Renal cortex interstitium (tissue), 11 donors: ENCODE measurements at regions not wholly inside any gene's neighbourhood (a gene's known extent, or its start where the extent isn't known, plus 50 kb on each side); places are given as distances from the start of the nearest gene placed in this dataset.
"Not testable (repeated sequence)": the region's sequence is repeated elsewhere in the genome, so short reads cannot be mapped to it uniquely, and the experiment has no call there.

Experiments
- DNase-seq, 11 donors: peaks; one replicate each; pipeline ENCODE4 v3.0.0-alpha.2; 2013; ENCODE audit warnings: low read depth in 9 of 11, low spot score in 4 of 11; ENCODE audit errors: extremely low read depth in 1 of 11

DNA sequence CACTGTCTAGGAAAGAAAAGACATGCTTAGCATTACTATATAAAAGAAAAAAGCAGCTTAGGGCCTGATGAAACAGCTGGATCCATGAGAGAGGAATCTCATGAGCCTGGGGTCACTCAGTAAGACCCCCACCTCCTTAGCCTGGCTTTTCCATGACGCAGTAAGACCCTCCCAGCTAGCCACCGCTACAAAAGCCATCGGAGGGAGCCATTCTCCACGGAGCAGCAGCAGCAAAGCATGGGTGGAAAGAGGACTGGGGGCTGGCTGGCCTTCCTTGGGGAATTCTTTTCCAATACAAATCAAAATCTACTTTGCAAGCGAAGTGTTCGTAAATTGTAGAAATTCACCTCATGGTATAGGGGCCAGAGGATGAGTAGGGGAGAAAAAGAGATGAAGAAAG, 91.8 kb downstream of the SOD2 start:
- DNase-seq, result no peak

DNA sequence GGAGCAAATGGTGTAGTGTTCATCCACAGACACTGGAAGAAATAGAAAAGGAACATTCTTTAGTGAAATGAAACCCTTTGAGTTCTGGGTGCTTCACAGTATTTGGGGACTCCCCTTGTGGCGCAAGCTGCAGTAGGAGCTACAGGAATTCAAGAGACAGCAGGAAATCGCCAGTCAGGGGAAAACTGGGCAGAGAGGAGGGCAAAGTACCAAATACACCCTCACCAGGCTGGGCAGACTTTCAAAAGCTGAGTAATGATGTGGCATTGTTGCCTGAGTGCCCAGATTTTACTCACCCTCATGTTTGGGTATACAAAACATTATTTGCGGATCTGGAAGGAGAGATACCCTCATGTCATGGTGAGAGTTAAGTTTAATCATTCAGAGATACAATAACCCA, 97.9 kb downstream of the SOD2 start:
- no peak for DNase-seq

DNA sequence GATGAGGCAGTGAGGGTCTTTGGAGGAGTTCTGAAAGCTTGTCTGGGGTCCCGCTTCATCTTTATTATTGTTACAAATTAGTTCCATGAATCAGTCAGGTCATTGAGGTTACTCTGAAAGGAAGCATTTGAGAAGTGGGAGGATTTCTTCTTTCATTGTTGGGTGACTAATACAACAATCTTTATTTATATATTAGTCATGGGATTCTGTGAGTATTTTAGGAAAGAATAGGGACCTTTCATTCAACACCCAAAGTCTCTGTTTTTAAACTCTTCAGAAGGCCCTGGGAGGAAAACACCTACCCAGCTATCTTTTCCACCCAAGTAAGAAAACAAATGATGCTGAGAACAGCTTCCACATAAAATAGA, 98.3 kb downstream of the SOD2 start:
- no peak for DNase-seq

DNA sequence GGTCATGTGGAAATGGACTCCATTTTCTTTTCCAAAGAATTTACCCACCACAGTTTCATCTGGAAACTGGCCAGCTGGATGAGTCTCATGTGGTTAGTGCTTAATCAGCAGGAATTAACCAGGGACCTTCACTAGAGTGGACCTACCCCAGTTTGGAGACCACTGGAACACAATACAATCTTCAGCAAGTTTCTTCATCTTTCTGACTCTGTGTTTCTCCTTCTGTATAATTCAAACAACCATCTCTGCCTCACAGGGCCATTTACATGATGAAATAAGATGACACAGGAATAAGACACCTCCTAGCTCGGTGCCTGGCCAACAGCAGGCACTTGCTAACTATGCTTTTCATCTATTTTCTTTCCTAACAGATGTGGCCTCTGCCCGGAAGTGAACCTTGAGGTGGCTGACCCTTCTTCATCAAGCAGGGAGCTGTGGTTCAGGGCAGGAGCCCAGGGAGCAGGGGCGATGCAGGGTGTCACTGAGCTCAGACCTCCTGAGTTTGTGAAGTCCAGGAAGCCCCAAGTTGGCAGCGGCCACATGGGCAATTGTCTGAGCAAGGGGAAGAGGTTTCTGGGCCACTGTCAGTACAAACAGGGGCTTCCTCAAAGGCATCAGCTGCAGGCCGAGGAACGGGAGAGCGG, 98.8 kb downstream of the SOD2 start:
- DNase-seq, result no peak

DNA sequence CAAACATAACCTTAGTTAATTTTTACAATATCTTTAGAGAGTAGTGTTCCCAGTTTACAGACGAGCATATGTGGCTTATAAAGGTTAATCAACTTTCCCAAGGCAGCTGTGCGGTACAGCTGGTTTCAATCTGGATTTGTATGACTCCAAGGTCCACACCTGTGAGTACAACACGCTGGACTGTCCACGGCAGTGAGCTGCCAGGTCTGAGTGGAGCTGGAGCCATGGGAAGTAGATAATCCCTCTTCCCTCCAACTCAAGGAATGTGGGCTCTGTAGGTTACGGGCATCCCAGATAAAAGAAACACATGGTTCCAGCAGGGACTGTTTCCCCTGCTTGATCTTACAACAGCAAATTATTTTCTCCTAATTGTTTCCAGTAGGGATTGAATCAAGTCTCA, 102.2 kb downstream of the SOD2 start:
- no peak for DNase-seq

DNA sequence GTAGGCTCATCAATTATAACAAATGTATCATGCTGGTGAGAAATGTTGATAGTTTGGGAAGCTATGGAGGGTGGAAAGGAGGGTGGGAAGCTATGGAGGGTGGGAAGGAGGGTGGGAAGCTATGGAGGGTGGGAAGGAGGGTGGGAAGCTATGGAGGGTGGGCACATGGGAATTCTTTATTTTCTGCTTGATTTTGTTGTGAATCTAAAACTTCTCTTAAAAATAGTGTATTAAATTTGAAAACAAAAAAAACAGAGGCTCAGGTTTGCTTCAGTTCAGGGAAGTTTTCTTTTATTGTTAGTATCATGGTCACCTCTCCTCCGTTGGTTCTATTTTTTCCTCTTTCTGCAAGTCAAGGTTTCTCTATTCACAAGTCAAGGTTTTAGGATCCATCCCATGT, 106.4 kb downstream of the SOD2 start:
- DNase-seq, result no peak

DNA sequence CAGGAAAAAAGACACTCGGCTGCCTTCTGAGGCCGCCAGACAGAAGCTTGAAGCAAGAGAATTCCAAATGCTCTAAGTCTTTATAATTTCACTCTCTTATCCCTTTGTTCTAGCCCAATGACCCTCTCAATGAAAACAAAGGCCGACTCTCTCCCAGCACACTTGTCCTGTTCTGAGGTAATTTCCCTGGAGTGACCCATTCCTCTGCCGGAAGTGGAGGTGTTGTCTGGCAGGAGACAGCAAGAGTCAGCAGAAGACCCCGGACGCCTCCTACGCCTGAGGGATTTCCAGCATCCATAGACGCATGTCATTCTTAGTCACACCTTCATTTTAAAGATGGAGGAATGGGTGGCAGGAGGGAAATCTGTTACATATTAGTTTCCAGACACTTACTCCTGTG, 110.3 kb downstream of the SOD2 start:
- DNase-seq, result no peak

DNA sequence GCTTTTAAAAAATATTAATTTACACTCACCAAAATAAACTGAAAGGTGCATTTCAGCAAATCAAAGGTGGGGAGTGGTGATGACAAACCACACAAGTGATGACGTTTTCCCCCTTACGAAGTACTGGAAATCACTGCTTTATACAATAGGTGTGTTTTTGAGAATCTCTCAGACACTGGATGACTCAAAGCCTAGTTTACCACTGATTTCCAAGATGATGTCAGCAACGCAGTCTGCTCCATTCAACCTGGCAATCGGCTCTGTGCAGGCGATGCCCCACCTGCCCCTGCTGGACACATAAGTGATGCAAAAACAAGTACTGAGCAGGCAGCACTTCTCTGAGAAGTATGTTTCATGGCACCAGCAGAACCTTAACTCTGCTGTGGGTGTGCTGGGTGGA, 114.4 kb downstream of the SOD2 start:
- no peak for DNase-seq

DNA sequence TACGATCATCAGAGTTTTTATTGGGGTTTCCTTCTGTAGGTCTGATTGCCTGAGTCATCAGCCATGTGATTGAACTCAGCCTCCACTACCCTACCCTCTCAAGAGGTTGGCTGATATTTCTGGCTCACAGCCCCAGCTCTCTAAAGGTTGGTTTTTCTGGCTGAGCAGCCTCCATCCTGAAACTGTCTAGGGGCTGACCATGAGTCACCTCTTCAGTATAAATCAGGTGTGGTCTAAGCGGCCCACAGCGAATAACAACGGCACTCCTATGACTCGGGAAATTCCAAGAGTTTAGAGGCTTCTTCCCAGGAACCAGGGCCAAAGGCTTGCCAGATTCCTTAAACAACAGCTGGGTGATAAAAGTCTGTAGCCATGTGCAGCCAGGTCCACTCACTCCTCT, 115.5 kb downstream of the SOD2 start:
- DNase-seq, result no peak

DNA sequence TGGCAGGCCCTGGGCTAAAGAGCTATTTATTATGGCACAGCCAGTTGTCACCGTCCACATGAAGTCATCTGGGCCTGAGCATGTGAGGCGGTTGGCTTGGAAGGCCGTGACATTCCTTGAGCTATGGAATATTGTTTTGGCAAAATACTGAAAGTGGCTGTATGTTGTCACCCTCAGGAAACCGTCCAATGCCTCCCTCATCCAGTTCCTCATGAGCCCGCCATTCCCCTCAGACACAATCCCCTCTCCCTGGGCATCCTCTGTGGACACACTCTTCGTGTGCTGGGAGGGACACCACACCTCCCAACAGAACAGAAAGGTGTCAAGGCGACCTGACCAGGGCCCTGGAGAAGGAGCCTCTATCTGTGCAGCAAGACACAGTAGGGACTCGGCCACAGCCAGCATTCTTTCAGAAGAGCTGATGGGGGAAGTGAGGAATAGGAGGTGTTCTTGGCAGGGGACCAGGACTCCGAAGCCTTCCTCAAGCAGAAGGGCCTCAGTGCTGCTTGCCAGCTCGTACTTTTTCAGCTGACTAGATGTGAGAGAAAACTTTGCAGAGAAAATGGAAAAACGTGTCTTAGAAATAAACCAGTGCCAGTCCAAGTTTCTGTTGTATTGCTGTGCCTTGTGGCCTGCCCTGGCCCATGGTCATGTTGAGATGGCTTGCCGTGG, 120.5 kb downstream of the SOD2 start:
- DNase-seq, result no peak

DNA sequence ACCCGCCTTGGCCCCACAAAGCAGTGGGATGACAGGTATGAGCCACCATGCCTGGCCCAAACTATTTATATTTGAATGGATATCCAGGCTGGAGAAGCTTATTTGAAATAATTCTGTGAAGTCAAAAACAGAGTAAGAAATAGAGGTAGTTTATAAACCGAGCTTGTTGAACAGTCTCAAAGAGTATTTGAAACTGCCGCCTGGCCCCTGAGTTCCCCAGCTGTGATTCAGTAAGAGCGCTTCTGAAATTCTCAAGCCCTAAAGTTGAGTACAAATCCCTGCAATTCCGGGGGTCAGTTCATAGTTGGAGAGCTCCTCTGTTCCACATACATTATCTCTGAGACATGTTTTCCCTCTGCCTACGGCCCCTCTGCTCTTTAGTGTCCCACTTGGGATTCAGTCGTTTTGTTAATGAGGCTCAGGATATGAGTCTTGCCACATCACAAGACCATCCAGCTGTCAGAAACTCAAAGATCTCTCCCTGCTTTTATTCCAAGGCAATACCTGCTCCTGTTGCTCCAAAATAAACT, 127.8 kb downstream of the SOD2 start:
- DNase-seq, result no peak

DNA sequence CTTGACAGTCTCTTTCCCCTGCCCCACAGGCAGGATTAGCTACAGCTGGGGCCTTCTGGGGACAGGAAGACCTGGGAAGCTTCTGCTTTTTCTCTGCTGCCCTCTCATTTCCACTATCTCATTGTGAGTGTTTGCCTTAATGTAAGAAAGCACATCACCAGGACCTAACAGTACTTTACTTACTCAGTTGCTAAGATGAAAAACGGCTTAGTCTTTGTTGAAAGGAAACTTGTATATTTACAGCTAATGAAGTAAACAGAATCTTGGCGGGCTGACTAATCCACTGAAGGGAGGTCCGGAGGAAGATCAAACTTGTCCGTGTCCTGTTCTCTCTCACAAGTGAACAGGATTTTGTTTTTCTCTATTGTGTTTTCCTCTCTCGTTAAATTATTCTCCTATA, 128.6 kb downstream of the SOD2 start:
- no peak for DNase-seq

DNA sequence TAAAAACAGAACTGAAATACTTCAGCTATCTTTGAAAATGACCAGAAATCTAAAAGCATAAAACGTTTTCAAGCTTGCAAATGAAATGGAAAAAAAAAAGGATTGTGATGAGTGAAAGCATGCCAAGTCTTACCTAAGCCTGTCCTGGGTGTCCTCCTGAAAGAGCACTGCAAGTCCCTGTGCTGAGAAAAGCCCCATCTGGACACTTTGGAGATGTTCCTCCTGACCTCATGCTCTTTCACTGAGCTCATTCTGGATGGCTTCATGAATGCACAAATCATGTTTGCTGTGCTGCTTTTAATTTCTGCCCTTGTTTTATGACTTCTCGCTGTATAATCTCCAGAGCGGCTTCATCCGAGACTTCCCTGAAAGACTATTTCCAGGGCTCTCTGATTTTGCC, 136.0 kb downstream of the SOD2 start:
- no peak for DNase-seq

DNA sequence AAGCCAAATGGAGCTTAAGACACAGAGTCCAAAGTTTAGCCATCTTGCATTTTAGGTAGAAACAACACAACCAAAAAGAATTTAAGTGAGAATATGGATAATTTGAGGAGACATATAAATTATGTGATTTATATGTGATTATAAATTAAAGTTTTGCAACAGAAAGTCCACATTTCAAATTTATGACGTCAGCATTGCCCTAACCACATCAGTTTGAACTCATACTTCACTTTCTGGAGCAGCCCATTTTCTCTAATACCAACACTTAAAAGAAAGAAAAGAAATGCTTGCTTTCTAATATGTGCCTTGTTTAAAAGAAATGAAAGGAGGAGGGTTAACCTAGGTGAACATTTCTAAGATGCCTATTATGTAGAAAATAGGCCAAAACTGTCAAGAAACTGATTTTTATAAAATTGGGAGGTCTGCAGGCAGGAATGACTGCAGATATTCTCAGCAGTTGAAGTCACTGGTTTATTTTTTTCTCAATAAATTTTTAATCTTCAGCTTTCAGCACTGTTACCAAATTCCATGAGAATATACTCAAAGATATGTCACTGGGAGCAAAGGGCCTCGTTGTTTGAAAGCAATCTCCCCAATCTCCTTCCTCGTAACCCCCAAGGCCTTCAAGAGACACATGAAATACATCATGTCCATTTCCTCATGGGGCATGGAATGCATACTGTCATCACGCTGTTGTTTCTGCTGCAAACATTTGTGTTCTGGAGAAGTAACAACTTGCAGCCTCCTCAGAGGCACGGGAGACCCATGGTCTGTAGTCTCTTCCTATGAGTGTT, 137.8 kb downstream of the SOD2 start:
- no peak for DNase-seq

DNA sequence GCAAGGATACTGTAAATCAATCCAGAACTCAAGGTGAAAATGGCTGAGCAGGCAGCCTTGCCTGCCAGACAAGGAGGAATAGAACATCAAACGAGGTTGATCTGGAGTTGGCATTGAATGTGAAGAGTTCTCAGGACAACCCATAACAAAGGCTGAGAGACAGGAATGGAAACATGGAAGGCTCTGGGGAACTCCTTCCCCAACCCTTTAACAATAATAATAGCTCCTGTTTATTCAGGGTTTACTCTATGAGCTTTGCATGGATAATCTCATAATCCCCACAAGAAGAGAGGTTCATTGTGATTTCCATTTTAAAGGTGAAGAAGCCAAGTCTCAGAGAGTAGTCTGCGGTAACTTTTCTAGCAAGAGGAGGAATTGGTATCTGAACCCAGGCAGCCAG, 151.7 kb downstream of the SOD2 start:
- DNase-seq, result no peak

DNA sequence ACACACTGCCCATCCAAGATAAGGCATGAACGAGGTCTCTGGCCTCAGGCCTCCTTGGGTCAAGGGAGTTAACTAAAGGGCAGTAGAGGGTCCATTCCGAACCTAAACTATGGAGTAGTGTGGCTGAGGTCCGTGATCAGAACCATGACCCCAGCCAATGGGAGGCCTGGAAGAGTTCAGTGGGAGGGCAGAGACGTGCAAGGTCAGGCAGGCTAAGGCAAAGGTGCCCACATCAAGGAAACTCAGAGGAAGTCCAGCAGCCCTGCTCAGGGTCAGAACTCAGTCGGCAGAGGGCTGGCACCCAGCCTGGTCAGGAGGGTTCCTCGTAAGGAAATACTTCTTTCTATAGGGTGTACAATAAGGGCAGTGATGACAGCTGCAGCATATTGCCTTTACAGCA, 152.2 kb downstream of the SOD2 start:
- no peak for DNase-seq

DNA sequence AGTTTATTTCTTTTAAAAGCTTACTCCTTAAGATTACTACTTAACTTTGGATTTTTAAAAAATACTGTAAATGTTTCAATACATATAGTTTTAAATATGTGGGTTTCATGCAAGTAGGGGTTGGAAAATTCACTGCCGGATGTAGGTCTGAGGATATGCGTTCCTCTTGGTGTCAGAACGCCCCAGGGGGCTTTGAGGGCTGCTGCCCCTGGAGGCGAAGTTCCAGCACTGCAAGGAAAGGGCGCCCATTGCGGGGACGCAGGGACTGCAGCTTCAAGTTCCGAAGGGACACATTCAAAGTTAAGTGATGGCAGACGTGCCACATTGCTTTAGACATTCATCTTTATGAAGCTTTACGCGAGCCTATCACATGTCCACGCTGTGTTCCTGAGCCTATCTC, 152.9 kb downstream of the SOD2 start:
- no peak for DNase-seq

DNA sequence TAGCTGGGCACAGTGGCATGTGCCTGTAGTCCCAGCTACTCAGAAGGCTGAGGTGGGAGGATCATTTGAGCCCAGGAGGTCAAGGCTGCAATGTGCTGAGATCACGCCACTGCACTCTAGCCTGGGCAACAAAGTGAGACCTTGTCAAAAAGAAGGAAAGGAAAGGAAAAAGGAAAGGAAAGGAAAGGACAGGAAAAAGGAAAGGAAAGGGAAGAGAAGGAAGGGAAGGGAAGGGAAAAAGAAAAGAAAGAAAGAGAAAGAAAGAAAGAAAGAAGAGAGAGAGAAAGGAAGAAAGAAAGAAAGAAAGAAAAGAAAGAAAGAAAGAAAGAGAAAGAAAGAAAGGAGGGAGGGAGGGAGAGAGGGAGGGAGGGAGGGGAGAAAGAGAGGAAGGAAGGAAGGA, 155.0 kb downstream of the SOD2 start:
- DNase-seq, result not testable (repeated sequence)

DNA sequence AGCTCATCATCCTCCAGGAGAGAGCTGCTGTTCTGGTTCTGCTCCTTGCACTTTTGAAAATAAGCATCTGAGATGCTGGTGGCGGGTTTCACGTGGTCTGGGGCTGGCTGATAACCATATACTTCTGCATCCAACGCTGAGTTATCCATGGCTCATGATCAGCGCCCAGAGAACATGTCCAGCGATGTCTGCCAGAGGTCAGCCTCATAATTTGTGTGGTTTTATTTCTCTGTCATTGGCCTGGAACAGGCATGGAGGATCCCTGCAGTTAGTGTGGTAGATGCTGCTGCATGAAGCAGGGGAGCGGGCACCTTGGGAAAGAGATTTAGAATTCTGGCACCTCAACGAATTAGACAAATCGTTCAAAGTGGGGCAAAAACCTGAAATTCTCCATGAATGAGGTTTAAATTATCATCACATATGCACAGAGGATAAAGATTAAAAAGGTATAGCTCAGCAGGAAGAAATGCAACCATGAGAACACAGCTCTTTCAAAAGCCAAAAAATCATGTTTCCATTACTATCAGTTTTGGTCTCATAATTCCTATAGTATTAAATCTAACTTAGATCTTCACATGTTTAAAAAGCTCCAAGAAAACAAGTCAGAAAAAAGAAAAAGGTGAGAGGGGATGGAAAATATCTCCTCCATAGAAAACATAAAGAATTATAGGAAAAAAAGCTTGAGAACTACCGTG, 157.2 kb downstream of the SOD2 start:
- DNase-seq, result no peak

DNA sequence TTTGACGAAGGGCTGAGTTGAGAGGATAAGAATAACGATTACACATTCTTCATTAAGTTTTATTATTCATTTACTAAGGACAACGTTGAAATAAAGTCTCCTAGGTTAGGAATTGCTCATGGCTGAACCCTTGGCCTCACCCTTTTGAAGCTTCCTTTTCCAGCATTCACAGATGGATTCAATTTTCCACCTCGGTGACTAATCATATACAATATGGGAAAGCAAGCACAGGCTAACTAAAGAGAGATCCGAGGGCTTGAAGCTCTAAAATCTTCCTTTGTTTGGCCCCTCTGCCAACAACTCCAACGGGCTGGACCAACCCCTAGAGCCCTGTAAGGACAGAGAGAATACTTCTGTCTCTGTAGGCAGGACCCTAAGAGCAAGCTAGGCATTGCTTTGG, 159.5 kb downstream of the SOD2 start:
- no peak for DNase-seq
